Fibroblast of mammary gland (primary cell): ENCODE measurements at regions not wholly inside any gene's neighbourhood (a gene's known extent, or its start where the extent isn't known, plus 50 kb on each side); places are given as distances from the start of the nearest gene placed in this dataset.

Source experiments
- DNase-seq: peaks from one replicate; pipeline ENCODE4 v3.0.0-alpha.2; 2010; ENCODE audit warnings: low read depth
- H3K4me3 ChIP-seq: 2 replicates; pipeline ENCODE4 v1.5.1; 2011; ENCODE audit warnings: low read depth, mild to moderate bottlenecking, low read length, moderate library complexity; ENCODE audit not compliant: control insufficient read depth
- CTCF ChIP-seq: conservative IDR thresholded peaks from 2 replicates; pipeline ENCODE4 v1.5.1; 2011; ENCODE audit warnings: low read depth, low read length, inconsistent platforms; ENCODE audit not compliant: control insufficient read depth, insufficient read depth

DNA sequence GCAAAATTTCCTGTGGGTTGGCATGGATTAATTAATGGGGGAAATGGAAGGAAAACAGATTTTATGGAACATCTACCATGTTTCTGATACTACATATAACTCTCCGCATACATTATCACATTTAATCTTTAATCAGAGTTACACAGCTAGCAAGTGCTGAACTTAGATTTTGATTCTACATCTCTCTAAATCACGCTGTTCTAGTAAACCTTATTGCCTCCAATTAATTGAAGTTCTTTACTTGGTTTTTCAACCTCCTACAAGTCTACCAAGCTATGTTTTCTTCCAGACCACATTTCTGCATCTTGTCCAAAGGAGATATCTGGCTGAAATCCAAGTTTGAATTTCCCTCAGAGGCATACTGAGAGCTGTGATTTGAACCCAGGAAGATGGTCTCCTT, 125.8 kb upstream of the GAREM1 start:
- no peak overlapping the region for H3K4me3 ChIP-seq
- DNase-seq: no peak
- TF ChIP-seq CTCF: no peak

GRCh38 chr18:32595832-32596231, 125.2 kb upstream of the GAREM1 start:
- no peak for TF ChIP-seq CTCF
- no peak overlapping the region for H3K4me3 ChIP-seq
- no peak for DNase-seq

DNA sequence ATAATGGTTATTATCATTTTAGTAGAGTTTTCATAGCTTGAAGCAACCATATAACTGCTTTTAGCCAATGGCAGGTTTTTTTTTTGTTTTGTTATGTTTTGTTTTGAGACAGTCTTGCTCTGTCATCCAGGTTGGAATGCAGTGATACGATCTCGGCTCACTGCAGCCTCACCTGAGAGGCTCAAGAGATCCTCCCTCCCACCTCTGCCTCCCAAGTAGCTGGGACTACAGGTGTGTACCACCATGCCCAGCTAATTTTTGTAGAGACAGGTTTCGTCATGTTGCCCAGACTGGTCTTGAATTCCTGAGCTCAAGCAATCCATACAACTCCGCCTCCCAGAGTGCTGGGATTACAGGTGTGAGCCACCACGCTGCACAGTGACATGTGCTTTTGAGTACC, 117.5 kb upstream of the GAREM1 start:
- TF ChIP-seq CTCF: no peak

DNA sequence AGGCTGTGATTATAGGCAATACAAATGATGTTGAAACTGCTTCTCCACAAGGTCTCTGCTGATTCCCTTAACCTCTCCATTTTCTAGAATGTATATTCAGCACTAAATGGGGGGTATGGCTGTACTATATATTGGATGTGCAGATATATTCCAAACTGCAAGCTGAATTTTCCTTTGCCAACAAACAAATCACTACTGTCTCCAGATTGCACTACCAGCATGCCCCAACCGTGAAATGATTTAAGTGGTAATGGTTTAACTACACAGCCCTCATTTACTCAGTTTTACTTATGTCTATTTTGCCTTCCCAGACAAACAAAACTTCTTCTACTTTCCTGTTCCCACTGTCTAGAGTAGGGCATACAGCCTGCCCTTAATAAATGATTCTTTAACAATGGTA, 112.7 kb upstream of the GAREM1 start:
- H3K4me3 ChIP-seq: no peak overlapping the region
- no peak for TF ChIP-seq CTCF
- no peak for DNase-seq

More for the DNA sequence above, 117.5 kb upstream of the GAREM1 start:
- DNase-seq: no peak
- H3K4me3 ChIP-seq: no peak overlapping the region

DNA sequence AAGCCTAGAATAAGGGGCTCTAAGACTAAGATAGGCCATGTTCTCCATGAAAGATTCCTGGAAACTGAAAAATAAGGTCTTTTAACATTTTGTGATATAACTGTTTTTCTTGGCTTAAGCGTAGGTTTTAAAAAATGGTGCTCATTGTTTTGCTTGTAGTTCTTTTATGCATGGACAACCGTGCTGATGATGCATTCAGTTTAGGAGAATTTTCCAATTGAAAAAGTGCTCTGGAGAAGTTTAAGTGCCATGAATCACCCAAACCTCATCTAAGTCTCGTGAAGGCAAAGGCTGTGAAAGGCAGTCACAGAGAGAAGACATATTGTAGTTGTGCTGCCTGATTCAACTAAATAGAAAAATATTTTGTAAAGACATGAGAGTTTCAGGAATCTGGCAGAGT, 111.8 kb upstream of the GAREM1 start:
- TF ChIP-seq CTCF: no peak
- no peak for DNase-seq
- no peak overlapping the region for H3K4me3 ChIP-seq

- DNase-seq: no peak
- no peak overlapping the region for H3K4me3 ChIP-seq
- TF ChIP-seq CTCF: no peak
Observed at GRCh38 chr18:32577561-32577960, 106.9 kb upstream of the GAREM1 start.

GRCh38 chr18:32576296-32576916, 105.7 kb upstream of the GAREM1 start:
- peak; percentile 23 for TF ChIP-seq CTCF
- DNase-seq: peak; percentile 13
- no peak overlapping the region for H3K4me3 ChIP-seq
